K562 (cell line): ENCODE measurements at regions not wholly inside any gene's neighbourhood (a gene's known extent, or its start where the extent isn't known, plus 50 kb on each side); places are given as distances from the start of the nearest gene placed in this dataset.

Experiments used
- CBX8 ChIP-seq: fragments of 200-600 bp; sonication (generic); IDR thresholded peaks from 2 replicates; pipeline ENCODE4 v1.6.1; 2012; ENCODE audit warnings: borderline replicate concordance, mixed run types, low read depth, mild to moderate bottlenecking, moderate library complexity, mixed read lengths, low read length, control low read depth, inconsistent platforms; ENCODE audit not compliant: poor library complexity, severe bottlenecking; ENCODE audit errors: extremely low read depth
- ETV1 ChIP-seq: fragments of 450-650 bp; conservative IDR thresholded peaks from 2 replicates; pipeline ENCODE4 v1.6.1; 2016; ENCODE audit warnings: missing genetic modification characterization, control low read depth, low read depth, missing compliant biosample characterization
- ILF3 ChIP-seq: fragments of 450-650 bp; IDR thresholded peaks from 2 replicates; pipeline ENCODE4 v1.6.1; 2018; ENCODE audit warnings: antibody characterized with exemption, mild to moderate bottlenecking, moderate library complexity, borderline replicate concordance
- NR3C1 ChIP-seq: sonication (generic); formaldehyde crosslinking; IDR thresholded peaks from 2 replicates; pipeline ENCODE4 v1.8.1; 2022; ENCODE audit warnings: missing genetic modification reagents
- TEAD1 ChIP-seq, 2 experiments: fragments of 450-650 bp in 1 of 2; sonication (generic) in 1 of 2; formaldehyde crosslinking; IDR thresholded peaks; 2 replicates each; pipeline versions ENCODE4 v1.4.0 to v1.8.0; 2020 to 2022; ENCODE audit warnings: mild to moderate bottlenecking in 2 of 2, missing genetic modification reagents in 1 of 2
- XRCC4 ChIP-seq: IDR thresholded peaks from one replicate; pipeline ENCODE4 v1.6.1; 2011; ENCODE audit not compliant: insufficient read depth, insufficient read length; ENCODE audit errors: extremely low read depth
- TF ChIP-seq, protein P1 (sequence below): sonication (generic); formaldehyde crosslinking; IDR thresholded peaks from 2 replicates; pipeline ENCODE4 v1.8.0; 2023; ENCODE audit warnings: mild to moderate bottlenecking, missing genetic modification reagents
- TF ChIP-seq, protein P2 (sequence below): fragments of 250-450 bp; sonication (Bioruptor Pico); IDR thresholded peaks from 2 replicates; pipeline ENCODE4 v1.5.0; 2022; ENCODE audit warnings: mild to moderate bottlenecking

DNA sequence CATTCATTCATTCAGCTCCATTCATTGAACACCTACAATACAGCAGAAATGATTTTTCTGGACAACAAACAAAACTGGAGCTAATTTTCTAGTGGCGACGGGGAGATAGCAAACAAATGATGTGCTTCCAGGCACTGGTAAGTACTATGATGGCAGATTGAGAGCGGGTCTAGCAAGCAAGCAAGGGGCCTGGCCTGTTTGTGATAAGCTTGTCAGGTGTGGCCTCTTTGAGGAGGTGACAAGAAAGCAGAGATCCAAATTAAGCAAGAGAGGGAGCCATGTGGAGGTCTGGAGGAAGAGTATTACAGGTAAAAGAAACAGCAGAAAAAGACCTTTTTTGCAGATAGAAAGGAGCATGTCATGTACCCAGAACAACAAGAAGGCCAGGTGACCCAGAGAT lies 216.1 kb upstream of the CPHXL start (continued):
- TF ChIP-seq, protein P1, sequence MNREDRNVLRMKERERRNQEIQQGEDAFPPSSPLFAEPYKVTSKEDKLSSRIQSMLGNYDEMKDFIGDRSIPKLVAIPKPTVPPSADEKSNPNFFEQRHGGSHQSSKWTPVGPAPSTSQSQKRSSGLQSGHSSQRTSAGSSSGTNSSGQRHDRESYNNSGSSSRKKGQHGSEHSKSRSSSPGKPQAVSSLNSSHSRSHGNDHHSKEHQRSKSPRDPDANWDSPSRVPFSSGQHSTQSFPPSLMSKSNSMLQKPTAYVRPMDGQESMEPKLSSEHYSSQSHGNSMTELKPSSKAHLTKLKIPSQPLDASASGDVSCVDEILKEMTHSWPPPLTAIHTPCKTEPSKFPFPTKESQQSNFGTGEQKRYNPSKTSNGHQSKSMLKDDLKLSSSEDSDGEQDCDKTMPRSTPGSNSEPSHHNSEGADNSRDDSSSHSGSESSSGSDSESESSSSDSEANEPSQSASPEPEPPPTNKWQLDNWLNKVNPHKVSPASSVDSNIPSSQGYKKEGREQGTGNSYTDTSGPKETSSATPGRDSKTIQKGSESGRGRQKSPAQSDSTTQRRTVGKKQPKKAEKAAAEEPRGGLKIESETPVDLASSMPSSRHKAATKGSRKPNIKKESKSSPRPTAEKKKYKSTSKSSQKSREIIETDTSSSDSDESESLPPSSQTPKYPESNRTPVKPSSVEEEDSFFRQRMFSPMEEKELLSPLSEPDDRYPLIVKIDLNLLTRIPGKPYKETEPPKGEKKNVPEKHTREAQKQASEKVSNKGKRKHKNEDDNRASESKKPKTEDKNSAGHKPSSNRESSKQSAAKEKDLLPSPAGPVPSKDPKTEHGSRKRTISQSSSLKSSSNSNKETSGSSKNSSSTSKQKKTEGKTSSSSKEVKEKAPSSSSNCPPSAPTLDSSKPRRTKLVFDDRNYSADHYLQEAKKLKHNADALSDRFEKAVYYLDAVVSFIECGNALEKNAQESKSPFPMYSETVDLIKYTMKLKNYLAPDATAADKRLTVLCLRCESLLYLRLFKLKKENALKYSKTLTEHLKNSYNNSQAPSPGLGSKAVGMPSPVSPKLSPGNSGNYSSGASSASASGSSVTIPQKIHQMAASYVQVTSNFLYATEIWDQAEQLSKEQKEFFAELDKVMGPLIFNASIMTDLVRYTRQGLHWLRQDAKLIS: no peak
- TF ChIP-seq ETV1 (tag) (no peak), NR3C1 (CRISPR knock-in tag) (no peak), XRCC4 (no peak), ILF3 (no peak), CBX8 (no peak), TEAD1 (CRISPR knock-in tag; IDR thresholded peaks at IDR 0.05) (no peak)
- TF ChIP-seq, protein P2, sequence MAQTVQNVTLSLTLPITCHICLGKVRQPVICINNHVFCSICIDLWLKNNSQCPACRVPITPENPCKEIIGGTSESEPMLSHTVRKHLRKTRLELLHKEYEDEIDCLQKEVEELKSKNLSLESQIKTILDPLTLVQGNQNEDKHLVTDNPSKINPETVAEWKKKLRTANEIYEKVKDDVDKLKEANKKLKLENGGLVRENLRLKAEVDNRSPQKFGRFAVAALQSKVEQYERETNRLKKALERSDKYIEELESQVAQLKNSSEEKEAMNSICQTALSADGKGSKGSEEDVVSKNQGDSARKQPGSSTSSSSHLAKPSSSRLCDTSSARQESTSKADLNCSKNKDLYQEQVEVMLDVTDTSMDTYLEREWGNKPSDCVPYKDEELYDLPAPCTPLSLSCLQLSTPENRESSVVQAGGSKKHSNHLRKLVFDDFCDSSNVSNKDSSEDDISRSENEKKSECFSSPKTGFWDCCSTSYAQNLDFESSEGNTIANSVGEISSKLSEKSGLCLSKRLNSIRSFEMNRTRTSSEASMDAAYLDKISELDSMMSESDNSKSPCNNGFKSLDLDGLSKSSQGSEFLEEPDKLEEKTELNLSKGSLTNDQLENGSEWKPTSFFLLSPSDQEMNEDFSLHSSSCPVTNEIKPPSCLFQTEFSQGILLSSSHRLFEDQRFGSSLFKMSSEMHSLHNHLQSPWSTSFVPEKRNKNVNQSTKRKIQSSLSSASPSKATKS (CRISPR knock-in tag): no peak
